Natural killer cell treated with Interleukin-12 subunit alpha and Interleukin-12 subunit beta and Interleukin-15 and Interleukin-18, amount 100 ng/mL, for 72 hours (primary cell): ENCODE measurements at regions not wholly inside any gene's neighbourhood (a gene's known extent, or its start where the extent isn't known, plus 50 kb on each side); places are given as distances from the start of the nearest gene placed in this dataset.
"Not testable (repeated sequence)": the region's sequence is repeated elsewhere in the genome, so short reads cannot be mapped to it uniquely, and the experiment has no call there.

Source experiments
- ATAC-seq, 2 donors: fragments of 150-1000 bp; cut with Tn5 transposase in 1 of 2; sonication (Bioruptor Pico), chemical (Tn5 transposase) in 1 of 2; 2 replicates each; pipeline ENCODE4 v1.10.0; 2021
- DNase-seq: peaks from one replicate; pipeline ENCODE4 v3.0.0; 2022; ENCODE audit warnings: low spot score
- H3K27ac Mint-ChIP-seq, 2 donors: 1 replicate in 1 of 2; 2 replicates in 1 of 2; pipeline ENCODE4 v1.8.0; 2022; ENCODE audit warnings: mixed read lengths in 2 of 2, mild to moderate bottlenecking in 1 of 2, moderate library complexity in 1 of 2
- H3K27me3 Mint-ChIP-seq, 2 donors: 1 replicate in 1 of 2; 2 replicates in 1 of 2; pipeline ENCODE4 v1.8.0; 2022; ENCODE audit warnings: mixed read lengths in 2 of 2
- H3K36me3 Mint-ChIP-seq: one replicate; pipeline ENCODE4 v1.8.0; 2022; ENCODE audit warnings: mixed read lengths
- H3K4me1 Mint-ChIP-seq, 2 donors: 1 replicate in 1 of 2; 2 replicates in 1 of 2; pipeline ENCODE4 v1.8.0; 2022; ENCODE audit warnings: low read depth in 2 of 2, mixed read lengths in 2 of 2, mild to moderate bottlenecking in 1 of 2
- H3K4me3 Mint-ChIP-seq: one replicate; pipeline ENCODE4 v1.8.0; 2022; ENCODE audit warnings: mixed read lengths
- H3K9me3 Mint-ChIP-seq: 2 replicates; pipeline ENCODE4 v1.8.0; 2022; ENCODE audit warnings: mixed read lengths

DNA sequence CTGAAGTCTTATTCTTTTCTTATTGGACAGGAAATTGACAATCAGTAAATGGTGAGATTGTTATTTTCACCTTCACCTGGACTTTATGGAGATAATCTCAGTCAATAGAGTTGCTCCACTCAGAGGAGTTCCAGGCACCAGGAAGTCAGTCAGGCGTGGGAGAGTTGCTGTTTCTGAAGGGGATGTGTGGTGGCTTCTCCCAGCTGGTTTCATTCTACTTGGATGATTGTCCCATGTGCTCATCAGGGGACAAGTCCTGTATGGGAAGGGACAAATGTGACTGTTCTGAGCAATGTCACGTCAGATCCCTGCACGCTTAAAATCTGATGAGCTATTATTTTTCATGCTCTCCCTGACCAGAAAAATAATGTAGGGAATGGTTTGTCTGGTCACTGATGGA is 222.5 kb upstream of the PITRM1 start:
- no peaks in the 10 kb centered on the region for H3K9me3 Mint-ChIP-seq
- no peak overlapping the region for H3K4me3 Mint-ChIP-seq
- H3K27ac Mint-ChIP-seq: no peak overlapping the region
- ATAC-seq: no peak
- H3K27me3 Mint-ChIP-seq: peaks cover 20 to 22% of the 10 kb centered on the region in 2 donors
- peaks cover 0 to 8% of the 10 kb centered on the region in 2 donors for H3K4me1 Mint-ChIP-seq
- no peaks in the 10 kb centered on the region for H3K36me3 Mint-ChIP-seq
- no peak for DNase-seq

DNA sequence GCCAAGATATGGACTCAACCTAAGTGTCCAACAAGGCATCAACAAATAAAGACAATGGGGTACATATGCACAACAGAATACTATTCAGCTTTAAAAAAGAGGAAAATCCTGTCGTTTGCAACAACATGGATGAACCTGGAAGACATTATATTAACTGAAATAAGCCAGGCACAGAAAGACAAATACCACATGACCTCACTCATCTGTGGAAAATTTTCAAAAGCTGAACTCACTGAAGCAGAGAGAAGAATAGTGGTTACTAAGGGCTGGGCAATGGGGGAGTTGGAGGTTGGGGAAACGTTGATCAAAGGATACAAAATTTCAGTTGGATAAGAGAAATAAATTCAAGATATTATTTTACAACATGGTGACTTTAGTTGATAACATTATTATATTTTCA is 221.4 kb upstream of the PITRM1 start:
- Mint-ChIP-seq H3K4me3 (no peak overlapping the region), H3K36me3 (no peaks in the 10 kb centered on the region), H3K27me3 (peaks cover 20 to 22% of the 10 kb centered on the region in 2 donors), H3K9me3 (no peaks in the 10 kb centered on the region), H3K4me1 (peaks cover 0 to 8% of the 10 kb centered on the region in 2 donors), H3K27ac (no peak overlapping the region)
- DNase-seq: no peak
- ATAC-seq: no peak

DNA sequence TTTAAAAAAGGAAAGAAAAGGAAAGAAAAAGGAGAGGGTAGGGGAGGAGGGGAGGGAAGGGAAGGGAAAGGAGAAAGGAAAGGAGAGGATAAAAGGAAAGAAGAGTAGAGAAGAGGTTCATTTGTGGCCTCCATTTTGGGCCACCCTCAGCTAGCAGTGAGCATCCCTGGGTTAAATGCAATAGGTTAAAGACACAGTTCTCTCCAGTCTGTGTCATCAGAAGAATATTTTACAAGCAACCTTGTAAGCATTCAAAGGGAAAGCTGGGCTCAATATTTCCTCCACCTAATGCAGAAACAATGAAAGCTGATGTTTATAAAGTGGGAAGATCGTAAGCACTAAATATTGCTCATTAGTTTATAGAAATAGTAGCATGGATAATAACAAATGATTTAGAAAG is 219.1 kb upstream of the PITRM1 start:
- no peaks in the 10 kb centered on the region for H3K9me3 Mint-ChIP-seq
- no peak overlapping the region for H3K27ac Mint-ChIP-seq
- DNase-seq: no peak
- H3K36me3 Mint-ChIP-seq: no peaks in the 10 kb centered on the region
- ATAC-seq: no peak
- H3K4me3 Mint-ChIP-seq: no peak overlapping the region
- H3K27me3 Mint-ChIP-seq: peaks cover 20 to 24% of the 10 kb centered on the region in 2 donors
- peaks cover 0 to 4% of the 10 kb centered on the region in 2 donors for H3K4me1 Mint-ChIP-seq

DNA sequence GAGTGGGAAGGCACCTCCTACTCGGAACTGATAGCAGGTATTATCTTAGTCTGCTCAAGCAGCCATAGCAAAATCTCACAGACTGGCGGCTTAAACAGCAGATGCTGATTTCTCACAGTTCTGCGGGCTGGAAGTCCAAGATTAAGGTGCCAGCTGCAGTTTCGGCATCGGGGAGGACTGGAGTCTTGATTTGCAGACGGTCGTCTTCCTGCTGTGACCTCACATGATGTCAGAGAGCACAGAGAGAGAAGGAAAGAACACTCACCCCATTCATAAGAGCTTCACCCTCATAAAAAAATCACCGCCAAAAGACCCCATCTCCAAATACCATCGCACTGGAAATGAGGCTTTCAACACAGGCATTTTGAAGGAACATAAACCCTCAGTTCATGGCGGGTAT is 216.5 kb upstream of the PITRM1 start:
- Mint-ChIP-seq H3K27me3 (peaks cover 19 to 25% of the 10 kb centered on the region in 2 donors), H3K9me3 (peaks cover 5% of the 10 kb centered on the region)

DNA sequence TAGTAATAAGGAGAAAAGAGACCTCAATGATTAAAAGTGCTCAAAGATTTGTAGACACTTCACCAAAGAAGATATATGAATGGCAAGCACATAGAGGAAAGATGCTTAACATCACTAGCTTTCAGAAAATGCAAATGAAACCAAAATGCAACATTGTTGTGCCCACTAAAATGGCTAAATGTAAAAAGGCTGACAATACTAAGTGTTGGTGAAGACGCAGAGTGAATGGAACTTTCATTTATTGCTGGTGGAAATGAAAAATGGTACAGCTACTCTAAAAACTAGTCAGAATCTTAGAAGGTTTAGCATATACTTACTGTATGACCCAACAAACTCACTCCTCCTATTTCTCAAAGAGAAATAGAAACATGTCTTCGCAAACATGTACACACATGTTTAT is 212.9 kb upstream of the PITRM1 start:
- peaks cover 15 to 16% of the 10 kb centered on the region in 2 donors for H3K27me3 Mint-ChIP-seq
- H3K4me1 Mint-ChIP-seq: no peaks in the 10 kb centered on the region
- peaks cover 10% of the 10 kb centered on the region for H3K36me3 Mint-ChIP-seq
- no peak overlapping the region for H3K27ac Mint-ChIP-seq
- no peak overlapping the region for H3K4me3 Mint-ChIP-seq
- peaks cover 5% of the 10 kb centered on the region for H3K9me3 Mint-ChIP-seq
- no peak for ATAC-seq
- DNase-seq: no peak

More for the DNA sequence above, 216.5 kb upstream of the PITRM1 start:
- DNase-seq (no peak), ATAC-seq (no peak)
- H3K36me3 Mint-ChIP-seq: peaks cover 10% of the 10 kb centered on the region
- H3K4me1 Mint-ChIP-seq: peaks cover 0 to under 1% of the 10 kb centered on the region in 2 donors
- H3K4me3 Mint-ChIP-seq: no peak overlapping the region
- H3K27ac Mint-ChIP-seq: no peak overlapping the region

DNA sequence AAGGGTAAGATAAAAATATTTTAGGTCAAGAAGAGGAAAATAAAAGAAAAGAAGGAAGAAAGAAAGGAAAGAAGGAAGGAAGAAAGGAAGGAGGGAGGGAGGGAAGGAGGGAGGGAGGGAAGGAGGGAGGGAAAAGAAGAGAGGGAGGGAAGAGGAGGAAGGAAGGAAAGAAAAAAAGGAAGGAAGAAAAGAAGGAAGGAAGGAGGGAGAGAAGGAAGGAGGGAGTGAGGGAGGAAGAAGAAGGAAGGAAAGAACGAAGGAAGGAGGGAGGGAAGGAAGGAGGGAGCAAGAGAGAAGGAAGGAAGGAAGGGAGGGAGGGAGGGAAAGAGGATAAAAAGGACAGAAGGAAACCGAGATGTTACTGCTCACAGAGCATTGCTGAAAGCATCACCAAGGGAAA is 209.5 kb upstream of the PITRM1 start:
- Mint-ChIP-seq H3K4me1 (no peaks in the 10 kb centered on the region), H3K4me3 (no peak overlapping the region), H3K9me3 (peaks cover 5% of the 10 kb centered on the region), H3K27ac (no peak overlapping the region), H3K36me3 (peaks cover 10% of the 10 kb centered on the region), H3K27me3 (peaks cover 11 to 15% of the 10 kb centered on the region in 2 donors)
- no peak for DNase-seq
- no peak for ATAC-seq

DNA sequence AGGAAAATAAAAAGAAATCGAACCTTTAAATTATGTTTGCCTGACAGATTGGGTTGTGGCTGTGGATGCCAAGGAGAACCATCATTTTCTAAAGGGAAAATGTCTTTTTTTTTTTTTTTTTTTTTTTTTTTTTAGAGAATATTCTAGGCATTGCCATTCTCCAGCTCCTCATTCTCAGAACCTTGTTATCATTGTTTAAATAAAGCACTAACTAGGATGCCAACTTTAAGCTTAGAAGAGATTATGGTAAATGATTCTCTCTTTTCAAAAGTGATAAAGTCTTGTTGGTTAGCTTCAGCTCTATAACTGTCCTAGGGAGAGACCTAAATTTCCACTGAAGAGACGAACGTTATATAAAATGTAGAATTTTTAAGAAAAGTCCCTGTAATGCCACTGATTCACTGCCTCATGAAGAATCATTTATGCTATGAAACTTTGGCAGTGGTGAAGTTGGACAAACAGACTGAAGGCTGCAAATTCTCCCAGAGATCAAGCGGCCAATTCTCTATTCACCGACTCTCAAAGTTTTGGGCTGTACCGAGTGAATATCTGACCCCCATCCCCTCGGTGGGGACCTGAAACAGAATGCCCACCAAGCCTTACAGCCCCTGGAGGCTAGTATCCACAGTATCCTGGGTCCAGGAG is 207.9 kb upstream of the PITRM1 start:
- no peak overlapping the region for H3K27ac Mint-ChIP-seq
- no peaks in the 10 kb centered on the region for H3K4me1 Mint-ChIP-seq
- DNase-seq: no peak
- peaks cover 13 to 15% of the 10 kb centered on the region in 2 donors for H3K27me3 Mint-ChIP-seq
- ATAC-seq: no peak
- H3K4me3 Mint-ChIP-seq: no peak overlapping the region
- H3K9me3 Mint-ChIP-seq: peaks cover 5% of the 10 kb centered on the region
- peaks cover 6% of the 10 kb centered on the region for H3K36me3 Mint-ChIP-seq

DNA sequence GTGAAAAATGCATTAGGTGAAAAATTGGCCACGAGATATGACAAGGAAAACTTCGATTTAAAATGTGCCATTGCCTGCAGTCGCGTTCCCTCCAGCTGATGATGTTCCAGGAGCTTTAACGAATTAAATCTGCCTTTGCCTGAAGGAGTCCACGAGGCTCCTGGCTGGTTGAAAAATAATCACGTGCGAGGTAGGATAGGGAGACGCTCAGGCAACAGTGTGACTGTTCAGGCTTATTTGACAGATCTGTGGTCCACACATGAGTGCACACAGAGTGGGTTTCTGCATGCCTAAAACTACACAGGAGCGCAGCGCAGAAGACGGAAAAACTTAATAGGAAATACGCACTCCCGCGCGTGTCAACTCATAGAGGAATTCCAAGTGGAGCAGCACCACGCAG is 204.0 kb upstream of the PITRM1 start:
- Mint-ChIP-seq H3K4me1 (no peaks in the 10 kb centered on the region), H3K36me3 (no peaks in the 10 kb centered on the region), H3K9me3 (no peaks in the 10 kb centered on the region), H3K4me3 (no peak overlapping the region), H3K27me3 (peaks cover 8 to 10% of the 10 kb centered on the region in 2 donors), H3K27ac (no peak overlapping the region)
- no peak for ATAC-seq
- DNase-seq: no peak

DNA sequence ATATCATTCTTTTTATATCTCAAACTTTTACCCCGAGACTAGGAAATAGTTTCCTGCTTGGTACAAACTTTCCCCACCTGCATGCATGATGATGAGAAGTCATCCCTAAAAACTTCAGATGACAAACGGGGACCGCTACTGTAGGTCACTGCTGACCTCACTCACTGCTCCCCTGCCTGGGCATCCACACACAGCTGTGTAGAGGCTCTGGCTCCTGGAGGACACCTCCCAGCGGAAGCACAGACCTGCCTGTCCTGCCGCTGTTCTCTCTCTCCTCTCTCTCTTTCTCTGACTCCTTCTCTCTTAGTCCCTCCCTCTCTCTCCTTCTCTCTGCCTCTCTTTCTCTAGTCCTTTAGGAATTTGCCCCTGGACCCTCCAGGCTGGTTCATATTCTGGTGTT is 202.9 kb upstream of the PITRM1 start:
- Mint-ChIP-seq H3K4me3 (no peak overlapping the region), H3K27me3 (peaks cover 0 to 6% of the 10 kb centered on the region in 2 donors), H3K4me1 (no peaks in the 10 kb centered on the region), H3K36me3 (no peaks in the 10 kb centered on the region), H3K9me3 (no peaks in the 10 kb centered on the region), H3K27ac (no peak overlapping the region)
- ATAC-seq (no peak), DNase-seq (no peak)

DNA sequence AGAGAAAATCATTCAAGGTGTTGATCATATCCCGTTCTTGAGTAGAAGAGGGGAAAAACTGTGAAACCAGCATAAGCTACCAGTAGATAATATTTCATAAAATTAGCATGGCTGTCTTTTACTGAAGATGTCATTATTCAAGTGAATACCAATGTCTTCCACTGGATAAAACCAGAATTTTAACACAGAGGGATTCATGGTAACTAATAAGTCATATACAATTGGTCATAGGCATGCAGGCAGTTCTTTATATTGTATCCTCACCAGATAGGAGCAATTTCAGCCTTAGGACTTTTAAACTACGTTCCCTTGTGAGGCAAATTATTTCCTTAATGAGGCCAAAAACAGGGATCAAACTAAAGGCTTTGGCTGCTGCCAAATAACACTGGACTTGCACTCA is 202.3 kb upstream of the PITRM1 start:
- H3K27me3 Mint-ChIP-seq: peaks cover 0 to 6% of the 10 kb centered on the region in 2 donors
- no peaks in the 10 kb centered on the region for H3K9me3 Mint-ChIP-seq
- no peak for DNase-seq
- H3K4me1 Mint-ChIP-seq: no peaks in the 10 kb centered on the region
- no peak overlapping the region for H3K4me3 Mint-ChIP-seq
- ATAC-seq: no peak
- no peaks in the 10 kb centered on the region for H3K36me3 Mint-ChIP-seq
- no peak overlapping the region for H3K27ac Mint-ChIP-seq

DNA sequence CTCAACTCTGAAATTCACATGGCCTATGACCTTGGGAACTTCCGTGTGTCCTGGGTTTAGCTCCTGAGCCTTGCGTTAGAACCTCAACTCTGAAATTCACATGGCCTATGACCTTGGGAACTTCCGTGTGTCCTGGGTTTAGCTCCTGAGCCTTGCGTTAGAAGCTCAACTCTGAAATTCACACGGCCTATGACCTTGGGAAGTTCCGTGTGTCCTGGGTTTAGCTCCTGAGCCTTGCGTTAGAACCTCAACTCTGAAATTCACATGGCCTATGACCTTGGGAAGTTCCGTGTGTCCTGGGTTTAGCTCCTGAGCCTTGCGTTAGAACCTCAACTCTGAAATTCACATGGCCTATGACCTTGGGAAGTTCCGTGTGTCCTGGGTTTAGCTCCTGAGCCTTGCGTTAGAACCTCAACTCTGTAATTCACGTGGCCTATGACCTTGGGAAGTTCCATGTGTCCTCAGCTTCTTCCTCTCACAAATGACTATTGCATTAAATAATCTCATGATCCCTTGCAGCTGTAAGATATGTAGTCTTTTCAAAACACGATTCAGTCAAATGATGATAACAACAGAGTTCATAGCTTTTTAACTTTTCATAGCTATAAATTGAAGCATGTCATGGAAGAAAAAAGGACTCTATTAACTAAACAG is 200.9 kb upstream of the PITRM1 start:
- H3K36me3 Mint-ChIP-seq, H3K27me3 Mint-ChIP-seq, H3K4me3 Mint-ChIP-seq, ATAC-seq, H3K4me1 Mint-ChIP-seq, H3K27ac Mint-ChIP-seq, DNase-seq, H3K9me3 Mint-ChIP-seq: not testable (repeated sequence)

DNA sequence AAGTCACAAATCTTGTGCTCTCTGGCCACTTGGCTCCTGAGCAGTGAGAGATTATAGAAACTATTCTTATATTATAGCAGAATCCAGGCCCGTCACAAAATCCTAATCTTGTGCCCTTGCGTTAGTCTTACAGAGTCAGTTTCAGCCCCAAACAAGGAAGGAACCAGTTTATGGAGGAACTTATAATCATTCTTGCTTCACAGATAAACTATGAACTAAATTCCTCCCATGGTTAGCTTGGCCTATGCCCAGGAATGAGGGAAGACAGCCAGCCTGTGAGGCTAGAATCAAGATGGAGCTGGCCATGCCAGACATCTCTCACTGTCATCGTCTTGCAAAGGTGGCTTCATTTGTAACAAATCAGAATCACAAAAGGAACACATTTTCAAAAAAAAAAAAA is 199.7 kb upstream of the PITRM1 start:
- no peaks in the 10 kb centered on the region for H3K4me1 Mint-ChIP-seq
- no peaks in the 10 kb centered on the region for H3K9me3 Mint-ChIP-seq
- H3K27me3 Mint-ChIP-seq: peaks cover 0 to 9% of the 10 kb centered on the region in 2 donors
- no peak overlapping the region for H3K4me3 Mint-ChIP-seq
- H3K36me3 Mint-ChIP-seq: no peaks in the 10 kb centered on the region
- ATAC-seq (no peak), DNase-seq (no peak)
- no peak overlapping the region for H3K27ac Mint-ChIP-seq

DNA sequence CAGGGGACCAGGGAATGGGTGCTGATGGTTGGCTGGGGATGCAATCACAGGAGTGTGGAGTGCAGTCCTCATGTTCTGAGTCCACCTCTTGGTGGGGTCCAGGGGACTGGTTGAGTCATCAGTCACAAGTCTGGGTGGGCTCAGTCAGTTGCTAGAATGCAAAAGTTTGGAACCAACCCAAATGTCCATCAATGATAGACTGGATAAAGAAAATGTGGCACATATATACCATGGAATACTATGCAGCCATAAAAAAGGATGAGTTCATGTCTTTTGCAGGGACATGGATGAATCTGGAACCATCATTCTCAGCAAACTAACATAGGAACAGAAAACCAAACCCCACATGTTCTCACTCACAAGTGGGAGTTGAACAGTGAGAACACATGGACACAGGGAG is 199.0 kb upstream of the PITRM1 start:
- peaks cover 0 to 11% of the 10 kb centered on the region in 2 donors for H3K27me3 Mint-ChIP-seq
- DNase-seq, H3K4me3 Mint-ChIP-seq, H3K9me3 Mint-ChIP-seq, H3K36me3 Mint-ChIP-seq, ATAC-seq, H3K4me1 Mint-ChIP-seq, H3K27ac Mint-ChIP-seq: not testable (repeated sequence)

DNA sequence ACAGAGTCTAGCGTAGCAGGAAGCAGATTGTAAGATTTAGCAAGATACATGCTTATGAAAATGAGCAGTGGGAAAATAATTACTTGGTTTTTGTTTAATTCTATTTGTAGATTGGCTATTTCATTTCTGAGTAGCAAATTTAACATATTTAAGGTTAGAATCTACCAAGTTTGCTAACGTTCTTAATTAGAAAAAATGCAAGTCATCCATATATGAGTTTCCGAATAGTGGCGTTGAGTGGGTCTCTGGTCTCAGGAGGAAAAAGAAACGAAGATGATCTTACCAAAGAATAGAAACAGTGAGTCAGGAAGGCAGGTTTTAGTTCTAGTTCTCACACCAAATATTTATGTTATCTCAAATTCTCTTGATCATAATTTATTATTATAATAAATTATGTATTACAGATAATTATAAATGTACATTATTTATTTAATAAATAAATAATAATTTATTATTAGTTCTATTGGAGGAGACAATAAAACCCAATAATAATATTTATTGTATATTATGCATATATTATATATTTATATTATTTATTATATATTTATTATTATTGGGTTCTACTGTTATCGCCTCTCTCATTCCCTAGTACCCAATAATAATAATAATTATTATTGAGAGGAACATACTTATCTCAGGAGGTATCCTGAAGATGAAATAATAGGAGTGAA is 194.3 kb upstream of the PITRM1 start:
- Mint-ChIP-seq H3K27me3 (peaks cover 0 to 5% of the 10 kb centered on the region in 2 donors), H3K4me1 (no peaks in the 10 kb centered on the region), H3K36me3 (no peaks in the 10 kb centered on the region), H3K27ac (no peak overlapping the region), H3K4me3 (no peak overlapping the region), H3K9me3 (no peaks in the 10 kb centered on the region)
- DNase-seq: no peak
- ATAC-seq: no peak
